Esophagus squamous epithelium (tissue), 5 donors: ENCODE measurements at regions not wholly inside any gene's neighbourhood (a gene's known extent, or its start where the extent isn't known, plus 50 kb on each side); places are given as distances from the start of the nearest gene placed in this dataset.

ENCODE experiments used
- DNase-seq: peaks from one replicate; lab custom pipeline; 2025; lab: John Stamatoyannopoulos, UW
- H3K27ac ChIP-seq, 4 donors: fragments of 200-600 bp; sonication (generic); one replicate each; pipeline ENCODE4 v1.5.1; 2016 to 2019; ENCODE audit warnings: mild to moderate bottlenecking in 1 of 4
- H3K27me3 ChIP-seq, 4 donors: fragments of 200-600 bp; sonication (generic); 1 replicate in 3 of 4; 2 replicates in 1 of 4; pipeline versions ENCODE4 v1.5.1 to v1.6.0; 2017 to 2021; ENCODE audit warnings: antibody characterized with exemption in 1 of 4
- H3K36me3 ChIP-seq, 3 donors: fragments of 200-600 bp; sonication (generic); one replicate each; pipeline ENCODE4 v1.5.1; 2016 to 2019
- H3K4me1 ChIP-seq, 3 donors: fragments of 200-600 bp; sonication (generic); one replicate each; pipeline ENCODE4 v1.5.1; 2017 to 2019
- H3K4me3 ChIP-seq, 4 donors: fragments of 200-600 bp; sonication (generic); 1 replicate in 3 of 4; 2 replicates in 1 of 4; pipeline ENCODE4 v1.5.1; 2016 to 2019; ENCODE audit warnings: mild to moderate bottlenecking in 2 of 4, moderate library complexity in 1 of 4
- H3K9me3 ChIP-seq, 3 donors: fragments of 200-600 bp; sonication (generic); one replicate each; pipeline ENCODE4 v1.5.1; 2016 to 2019
- CTCF ChIP-seq, 6 experiments: fragments of 450-650 bp in 4 of 6; fragments of 200-600 bp in 2 of 6; sonication (generic) in 2 of 6; IDR thresholded peaks; one replicate each; pipeline ENCODE4 v1.5.1; 2016 to 2019; ENCODE audit warnings: antibody characterized with exemption in 6 of 6, mild to moderate bottlenecking in 4 of 6, moderate library complexity in 4 of 6
- POLR2A ChIP-seq, 4 donors: fragments of 450-650 bp; IDR thresholded peaks; one replicate each; pipeline ENCODE4 v1.6.1; 2017; ENCODE audit warnings: antibody characterized with exemption in 4 of 4, mild to moderate bottlenecking in 4 of 4, moderate library complexity in 3 of 4
- WGBS, 2 donors: methylation state at CpG; one replicate each; pipeline ENCODE4 v1.1.5; 2018; 5-methylcytosine and 5-hydroxymethylcytosine counted together
- intact Hi-C: fragments of 100-400 bp; cut with DNase I; formaldehyde crosslinking; loops from one replicate; pipeline ENCODE4 v1.15.0; 2022
- donor health status: DM: yes; HTN: yes; CAD: no.

- Histone ChIP-seq H3K27ac (no peak overlapping the region), H3K4me1 (no peaks in the 10 kb centered on the region), H3K27me3 (no peaks in the 10 kb centered on the region), H3K4me3 (no peak overlapping the region), H3K9me3 (no peaks in the 10 kb centered on the region), H3K36me3 (no peaks in the 10 kb centered on the region)
- DNase-seq, result no peak
- TF ChIP-seq POLR2A (IDR thresholded peaks at IDR 0.05), result no peak
- no peak for TF ChIP-seq CTCF (IDR thresholded peaks at IDR 0.05)
- 56 to 74% methylated on average over 3 of the region's 3 CpGs for WGBS, 2 donors
- intact Hi-C loops, result no loop called here
Measured at GRCh38 chr12:28104903-28105864, 85.1 kb upstream of the CCDC91 start.

GRCh38 chr12:28107679-28108078, 82.6 kb upstream of the CCDC91 start:
- H3K27me3 ChIP-seq, result no peaks in the 10 kb centered on the region
- WGBS, 2 donors, result 54 to 69% methylated on average over 2 of the region's 2 CpGs
- no peak overlapping the region for H3K27ac ChIP-seq
- H3K9me3 ChIP-seq, result no peaks in the 10 kb centered on the region
- TF ChIP-seq POLR2A (IDR thresholded peaks at IDR 0.05) (no peak), CTCF (IDR thresholded peaks at IDR 0.05) (no peak)
- H3K4me1 ChIP-seq, result no peaks in the 10 kb centered on the region
- no peak for DNase-seq
- H3K36me3 ChIP-seq, result no peaks in the 10 kb centered on the region
- H3K4me3 ChIP-seq, result no peak overlapping the region
- intact Hi-C loops, result no loop called here

GRCh38 chr12:28108599-28108998, 81.7 kb upstream of the CCDC91 start:
- H3K27ac ChIP-seq, result no peak overlapping the region
- no peak for TF ChIP-seq POLR2A (IDR thresholded peaks at IDR 0.05)
- TF ChIP-seq CTCF (IDR thresholded peaks at IDR 0.05), result no peak
- H3K4me1 ChIP-seq, result no peaks in the 10 kb centered on the region
- H3K9me3 ChIP-seq, result no peaks in the 10 kb centered on the region
- H3K36me3 ChIP-seq, result no peaks in the 10 kb centered on the region
- no peak for DNase-seq
- H3K4me3 ChIP-seq, result no peak overlapping the region
- no peaks in the 10 kb centered on the region for H3K27me3 ChIP-seq
- intact Hi-C loops, result no loop called here
- WGBS, 2 donors, result 59 to 64% methylated on average over 1 of the region's 1 CpG

- Histone ChIP-seq H3K4me1 (no peaks in the 10 kb centered on the region), H3K4me3 (no peak overlapping the region), H3K9me3 (no peaks in the 10 kb centered on the region), H3K27ac (no peak overlapping the region), H3K27me3 (no peaks in the 10 kb centered on the region), H3K36me3 (no peaks in the 10 kb centered on the region)
- WGBS, 2 donors, result 53 to 66% methylated on average over 3 of the region's 3 CpGs
- intact Hi-C loops, result no loop called here
- DNase-seq, result no peak
- TF ChIP-seq POLR2A (IDR thresholded peaks at IDR 0.05), result no peak
- no peak for TF ChIP-seq CTCF (IDR thresholded peaks at IDR 0.05)
Measured at GRCh38 chr12:28110329-28110728, 79.9 kb upstream of the CCDC91 start.

GRCh38 chr12:28114488-28114887, 75.8 kb upstream of the CCDC91 start:
- Histone ChIP-seq H3K27ac (no peak overlapping the region), H3K36me3 (no peaks in the 10 kb centered on the region), H3K9me3 (no peaks in the 10 kb centered on the region), H3K4me3 (no peak overlapping the region), H3K4me1 (no peaks in the 10 kb centered on the region), H3K27me3 (no peaks in the 10 kb centered on the region)
- intact Hi-C loops, result no loop called here
- TF ChIP-seq POLR2A (IDR thresholded peaks at IDR 0.05) (no peak), CTCF (IDR thresholded peaks at IDR 0.05) (no peak)
- no peak for DNase-seq
- WGBS, 2 donors, result 31 to 35% methylated on average over 2 of the region's 2 CpGs
